ENCODE measurements at regions not wholly inside any gene's neighbourhood (a gene's known extent, or its start where the extent isn't known, plus 50 kb on each side); places are given as distances from the start of the nearest gene placed in this dataset.

DNA sequence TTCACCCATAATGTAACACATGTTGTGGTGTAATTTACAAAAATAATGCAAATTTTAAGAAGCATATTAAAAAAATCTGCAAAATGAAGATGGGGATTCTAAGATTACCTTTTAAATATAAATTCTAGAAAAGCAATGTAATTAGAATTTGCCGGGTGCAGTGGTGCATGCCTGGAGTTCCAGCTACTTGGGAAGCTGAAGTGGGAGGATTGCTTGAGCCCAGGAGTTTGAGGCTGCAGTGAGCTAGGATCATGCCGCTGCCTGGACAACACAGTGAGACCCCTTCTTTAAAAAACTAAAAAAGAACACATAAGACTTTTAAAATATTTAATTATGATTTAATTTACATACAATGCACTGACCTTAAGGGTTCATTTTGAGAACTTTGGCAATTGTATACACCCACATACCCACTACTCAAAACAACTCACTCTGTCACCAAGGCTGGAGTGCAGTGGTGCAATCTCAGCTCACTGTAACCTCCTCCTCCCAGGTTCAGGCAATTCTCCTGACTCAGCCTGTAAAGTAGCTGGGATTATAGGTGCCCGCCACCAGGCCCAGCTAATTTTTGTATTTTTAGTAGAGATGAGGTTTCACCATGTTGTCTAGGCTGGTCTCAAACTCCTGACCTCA is 134.0 kb upstream of the TBL1XR1 start:
- Histone ChIP-seq H3F3A (ENCODE audit: insufficient read depth, low read length, poor library complexity, severe bottlenecking) (no peaks in the 10 kb centered on the region), H3K79me2 (replicated peaks; ENCODE audit: insufficient read depth, low read length) (no peaks in the 10 kb centered on the region), H4K20me1 (ENCODE audit: insufficient read depth) (no peaks in the 10 kb centered on the region), H3K4me2 (ENCODE audit: low read length) (no peak overlapping the region), H3K9me3 (ENCODE audit: low read length) (no peaks in the 10 kb centered on the region), H3K9me2 (ENCODE audit: insufficient read depth, low read length) (no peaks in the 10 kb centered on the region), H3K36me3 (ENCODE audit: insufficient read depth, low read length) (no peaks in the 10 kb centered on the region), H3K27me3 (ENCODE audit: insufficient read depth, low read depth, low read length) (no peaks in the 10 kb centered on the region), H3K9ac (ENCODE audit: low read length) (no peak overlapping the region), H3K4me3 (ENCODE audit: low read length) (no peak overlapping the region), H3K27ac (ENCODE audit: low read length) (no peak overlapping the region), H2AFZ (ENCODE audit: low read depth, low read length) (no peak overlapping the region)
- no peak for TF ChIP-seq TAF1 (IDR thresholded peaks at IDR 0.05; ENCODE audit: low read depth)
- TF ChIP-seq POLR2AphosphoS5 (IDR thresholded peaks at IDR 0.05): no peak
- TF ChIP-seq EZH2 (IDR thresholded peaks at IDR 0.05; ENCODE audit: borderline replicate concordance, insufficient read depth, low read length, poor library complexity, severe bottlenecking): no peak
- TF ChIP-seq RAD21 (conservative IDR thresholded peaks at IDR 0.05): no peak

DNA sequence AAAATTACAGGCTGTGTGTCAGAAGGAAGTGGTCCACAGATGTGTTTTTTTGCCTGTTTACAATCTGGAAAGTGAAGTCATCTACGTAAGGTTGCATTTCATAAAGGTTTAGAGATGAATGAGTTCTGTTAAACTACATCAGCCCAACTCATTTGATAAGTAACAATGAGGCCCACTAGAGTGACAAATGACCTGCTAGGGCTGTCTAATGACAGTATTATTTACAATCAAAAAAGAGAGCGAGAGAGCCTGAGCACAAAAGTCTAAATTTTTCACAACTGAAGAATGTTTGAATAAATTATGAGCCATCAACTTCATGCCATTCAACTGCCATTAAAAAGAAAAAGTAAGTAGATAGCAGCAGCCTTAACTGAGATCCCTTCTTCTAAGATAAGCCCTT is 135.7 kb upstream of the TBL1XR1 start:
- no peak overlapping the region for H3K27ac ChIP-seq (ENCODE audit: low read length)
- TF ChIP-seq SMC3 (conservative IDR thresholded peaks at IDR 0.05; ENCODE audit: poor library complexity) (no peak), MXI1 (conservative IDR thresholded peaks at IDR 0.05; ENCODE audit: poor library complexity, severe bottlenecking) (no peak), EZH2 (IDR thresholded peaks at IDR 0.05; ENCODE audit: borderline replicate concordance, insufficient read depth, low read length, poor library complexity, severe bottlenecking) (no peak), EP300 (conservative IDR thresholded peaks at IDR 0.05; ENCODE audit: poor library complexity, severe bottlenecking) (no peak), POLR2AphosphoS5 (IDR thresholded peaks at IDR 0.05) (no peak), RAD21 (conservative IDR thresholded peaks at IDR 0.05) (no peak), TAF1 (IDR thresholded peaks at IDR 0.05; ENCODE audit: low read depth) (no peak)
- TF ChIP-seq, protein P1, sequence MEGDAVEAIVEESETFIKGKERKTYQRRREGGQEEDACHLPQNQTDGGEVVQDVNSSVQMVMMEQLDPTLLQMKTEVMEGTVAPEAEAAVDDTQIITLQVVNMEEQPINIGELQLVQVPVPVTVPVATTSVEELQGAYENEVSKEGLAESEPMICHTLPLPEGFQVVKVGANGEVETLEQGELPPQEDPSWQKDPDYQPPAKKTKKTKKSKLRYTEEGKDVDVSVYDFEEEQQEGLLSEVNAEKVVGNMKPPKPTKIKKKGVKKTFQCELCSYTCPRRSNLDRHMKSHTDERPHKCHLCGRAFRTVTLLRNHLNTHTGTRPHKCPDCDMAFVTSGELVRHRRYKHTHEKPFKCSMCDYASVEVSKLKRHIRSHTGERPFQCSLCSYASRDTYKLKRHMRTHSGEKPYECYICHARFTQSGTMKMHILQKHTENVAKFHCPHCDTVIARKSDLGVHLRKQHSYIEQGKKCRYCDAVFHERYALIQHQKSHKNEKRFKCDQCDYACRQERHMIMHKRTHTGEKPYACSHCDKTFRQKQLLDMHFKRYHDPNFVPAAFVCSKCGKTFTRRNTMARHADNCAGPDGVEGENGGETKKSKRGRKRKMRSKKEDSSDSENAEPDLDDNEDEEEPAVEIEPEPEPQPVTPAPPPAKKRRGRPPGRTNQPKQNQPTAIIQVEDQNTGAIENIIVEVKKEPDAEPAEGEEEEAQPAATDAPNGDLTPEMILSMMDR (IDR thresholded peaks at IDR 0.05; ENCODE audit: poor library complexity, severe bottlenecking): no peak
- TF ChIP-seq, protein P2, sequence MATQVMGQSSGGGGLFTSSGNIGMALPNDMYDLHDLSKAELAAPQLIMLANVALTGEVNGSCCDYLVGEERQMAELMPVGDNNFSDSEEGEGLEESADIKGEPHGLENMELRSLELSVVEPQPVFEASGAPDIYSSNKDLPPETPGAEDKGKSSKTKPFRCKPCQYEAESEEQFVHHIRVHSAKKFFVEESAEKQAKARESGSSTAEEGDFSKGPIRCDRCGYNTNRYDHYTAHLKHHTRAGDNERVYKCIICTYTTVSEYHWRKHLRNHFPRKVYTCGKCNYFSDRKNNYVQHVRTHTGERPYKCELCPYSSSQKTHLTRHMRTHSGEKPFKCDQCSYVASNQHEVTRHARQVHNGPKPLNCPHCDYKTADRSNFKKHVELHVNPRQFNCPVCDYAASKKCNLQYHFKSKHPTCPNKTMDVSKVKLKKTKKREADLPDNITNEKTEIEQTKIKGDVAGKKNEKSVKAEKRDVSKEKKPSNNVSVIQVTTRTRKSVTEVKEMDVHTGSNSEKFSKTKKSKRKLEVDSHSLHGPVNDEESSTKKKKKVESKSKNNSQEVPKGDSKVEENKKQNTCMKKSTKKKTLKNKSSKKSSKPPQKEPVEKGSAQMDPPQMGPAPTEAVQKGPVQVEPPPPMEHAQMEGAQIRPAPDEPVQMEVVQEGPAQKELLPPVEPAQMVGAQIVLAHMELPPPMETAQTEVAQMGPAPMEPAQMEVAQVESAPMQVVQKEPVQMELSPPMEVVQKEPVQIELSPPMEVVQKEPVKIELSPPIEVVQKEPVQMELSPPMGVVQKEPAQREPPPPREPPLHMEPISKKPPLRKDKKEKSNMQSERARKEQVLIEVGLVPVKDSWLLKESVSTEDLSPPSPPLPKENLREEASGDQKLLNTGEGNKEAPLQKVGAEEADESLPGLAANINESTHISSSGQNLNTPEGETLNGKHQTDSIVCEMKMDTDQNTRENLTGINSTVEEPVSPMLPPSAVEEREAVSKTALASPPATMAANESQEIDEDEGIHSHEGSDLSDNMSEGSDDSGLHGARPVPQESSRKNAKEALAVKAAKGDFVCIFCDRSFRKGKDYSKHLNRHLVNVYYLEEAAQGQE (IDR thresholded peaks at IDR 0.05; ENCODE audit: borderline replicate concordance): no peak
- H3K36me3 ChIP-seq (ENCODE audit: insufficient read depth, low read length): no peaks in the 10 kb centered on the region

More for the DNA sequence above, 135.7 kb upstream of the TBL1XR1 start:
- Histone ChIP-seq H3K27me3 (ENCODE audit: insufficient read depth, low read depth, low read length) (no peaks in the 10 kb centered on the region), H3K4me2 (ENCODE audit: low read length) (no peak overlapping the region), H3K4me3 (ENCODE audit: low read length) (no peak overlapping the region), H3K79me2 (replicated peaks; ENCODE audit: insufficient read depth, low read length) (no peaks in the 10 kb centered on the region), H3K9me2 (ENCODE audit: insufficient read depth, low read length) (no peaks in the 10 kb centered on the region), H4K20me1 (ENCODE audit: insufficient read depth) (no peaks in the 10 kb centered on the region), H3K9ac (ENCODE audit: low read length) (no peak overlapping the region), H2AFZ (ENCODE audit: low read depth, low read length) (no peak overlapping the region), H3K9me3 (ENCODE audit: low read length) (no peaks in the 10 kb centered on the region), H3F3A (ENCODE audit: insufficient read depth, low read length, poor library complexity, severe bottlenecking) (no peaks in the 10 kb centered on the region)

Data from neural cell (in vitro differentiated cells).